Neural crest cell (in vitro differentiated cells): ENCODE measurements at regions not wholly inside any gene's neighbourhood (a gene's known extent, or its start where the extent isn't known, plus 50 kb on each side); places are given as distances from the start of the nearest gene placed in this dataset.

Experiments used
- DNase-seq: peaks from one replicate; pipeline ENCODE4 v3.0.0; 2021; ENCODE audit warnings: low read depth, mixed read lengths, low spot score
- H3K27ac Mint-ChIP-seq: one replicate; pipeline ENCODE4 v1.8.0; 2021; ENCODE audit warnings: mild to moderate bottlenecking, mixed read lengths; ENCODE audit not compliant: unreplicated experiment
- H3K27me3 Mint-ChIP-seq: 2 replicates; pipeline ENCODE4 v1.8.0; 2021; ENCODE audit warnings: low read depth, mild to moderate bottlenecking, mixed read lengths
- H3K36me3 Mint-ChIP-seq: 2 replicates; pipeline ENCODE4 v1.8.0; 2021; ENCODE audit warnings: low read depth, mild to moderate bottlenecking, mixed read lengths
- H3K4me1 Mint-ChIP-seq: 2 replicates; pipeline ENCODE4 v1.8.0; 2021; ENCODE audit warnings: mixed read lengths
- H3K4me3 Mint-ChIP-seq: one replicate; pipeline ENCODE4 v1.8.0; 2021; ENCODE audit warnings: mild to moderate bottlenecking, mixed read lengths
- H3K9me3 Mint-ChIP-seq: 2 replicates; pipeline ENCODE4 v1.8.0; 2021; ENCODE audit warnings: mixed read lengths
- TF ChIP-seq, protein P1 (sequence below): fragments of 200-600 bp; sonication (generic); conservative IDR thresholded peaks from 2 replicates; pipeline ENCODE4 v1.5.0; 2021; ENCODE audit warnings: antibody characterized with exemption, mild to moderate bottlenecking

DNA sequence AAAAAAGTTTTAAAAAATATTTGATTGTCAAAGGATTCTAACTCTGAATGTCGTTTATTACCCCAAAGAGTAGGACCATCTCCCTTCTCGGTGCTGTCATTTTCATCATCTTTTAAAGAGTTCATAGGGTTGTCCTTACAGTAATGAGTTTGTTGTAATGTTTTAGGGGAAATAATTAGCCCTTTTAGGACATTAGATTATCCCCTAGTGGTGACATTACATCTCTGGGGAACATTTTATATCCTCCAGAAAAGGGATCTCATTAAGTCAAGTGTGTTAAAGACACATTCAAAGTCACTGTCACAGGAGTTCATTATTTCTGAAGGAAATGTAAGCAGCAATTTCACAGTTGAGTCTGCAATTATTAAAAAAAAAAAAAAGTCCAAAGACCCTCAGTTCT, 99.3 kb upstream of the GJB6 start:
- Mint-ChIP-seq H3K4me1 (peaks cover 15% of the 10 kb centered on the region), H3K9me3 (peaks cover 15% of the 10 kb centered on the region), H3K4me3 (no peak overlapping the region), H3K36me3 (peaks cover 4% of the 10 kb centered on the region), H3K27me3 (peaks cover 6% of the 10 kb centered on the region), H3K27ac (no peak overlapping the region)
- DNase-seq: no peak
- TF ChIP-seq, protein P1, sequence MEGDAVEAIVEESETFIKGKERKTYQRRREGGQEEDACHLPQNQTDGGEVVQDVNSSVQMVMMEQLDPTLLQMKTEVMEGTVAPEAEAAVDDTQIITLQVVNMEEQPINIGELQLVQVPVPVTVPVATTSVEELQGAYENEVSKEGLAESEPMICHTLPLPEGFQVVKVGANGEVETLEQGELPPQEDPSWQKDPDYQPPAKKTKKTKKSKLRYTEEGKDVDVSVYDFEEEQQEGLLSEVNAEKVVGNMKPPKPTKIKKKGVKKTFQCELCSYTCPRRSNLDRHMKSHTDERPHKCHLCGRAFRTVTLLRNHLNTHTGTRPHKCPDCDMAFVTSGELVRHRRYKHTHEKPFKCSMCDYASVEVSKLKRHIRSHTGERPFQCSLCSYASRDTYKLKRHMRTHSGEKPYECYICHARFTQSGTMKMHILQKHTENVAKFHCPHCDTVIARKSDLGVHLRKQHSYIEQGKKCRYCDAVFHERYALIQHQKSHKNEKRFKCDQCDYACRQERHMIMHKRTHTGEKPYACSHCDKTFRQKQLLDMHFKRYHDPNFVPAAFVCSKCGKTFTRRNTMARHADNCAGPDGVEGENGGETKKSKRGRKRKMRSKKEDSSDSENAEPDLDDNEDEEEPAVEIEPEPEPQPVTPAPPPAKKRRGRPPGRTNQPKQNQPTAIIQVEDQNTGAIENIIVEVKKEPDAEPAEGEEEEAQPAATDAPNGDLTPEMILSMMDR: no peak

DNA sequence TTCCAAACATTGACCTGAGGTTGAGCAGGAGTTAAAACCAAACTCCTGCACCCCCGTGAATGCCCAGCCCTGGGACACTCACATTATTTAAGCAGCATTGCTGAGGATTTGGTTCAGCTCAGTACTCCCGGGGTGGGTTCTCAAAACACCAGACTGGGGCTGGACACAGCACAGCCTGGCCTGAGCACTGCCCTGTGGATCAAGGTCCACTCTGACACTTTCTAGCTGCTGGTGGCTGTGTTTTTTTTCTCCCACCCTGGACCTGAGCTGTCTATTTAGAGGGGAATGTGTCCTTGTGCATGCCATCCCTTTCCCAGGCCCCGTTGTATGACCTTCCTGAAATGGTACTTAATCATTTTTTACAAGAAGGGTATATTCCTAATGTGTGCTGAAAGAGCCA, 94.7 kb upstream of the GJB6 start:
- H3K27me3 Mint-ChIP-seq: peaks cover 6% of the 10 kb centered on the region
- peaks cover 7% of the 10 kb centered on the region for H3K36me3 Mint-ChIP-seq

DNA sequence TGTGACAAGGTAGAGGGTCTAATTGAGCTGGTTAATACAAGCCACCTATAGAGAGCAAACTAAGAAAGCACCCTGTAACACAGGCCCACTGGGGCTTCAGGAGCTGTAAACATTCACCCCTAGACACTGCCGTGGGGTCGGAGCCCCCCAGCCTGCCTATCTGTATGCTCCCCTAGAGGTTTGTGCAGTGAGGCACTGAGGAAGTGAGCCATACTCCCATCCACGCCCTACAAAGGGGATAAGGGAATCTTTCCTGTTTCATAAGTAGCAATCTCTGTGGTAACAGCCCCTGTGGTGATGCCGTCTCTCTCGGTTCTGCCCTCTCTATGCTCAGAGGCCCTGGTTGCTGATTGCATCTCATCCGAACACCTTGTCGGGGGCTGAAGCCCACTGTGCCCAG, 94.2 kb upstream of the GJB6 start:
- Mint-ChIP-seq H3K4me3 (no peak overlapping the region), H3K36me3 (peaks cover 7% of the 10 kb centered on the region), H3K27ac (no peak overlapping the region), H3K4me1 (no peaks in the 10 kb centered on the region), H3K9me3 (peaks cover 21% of the 10 kb centered on the region), H3K27me3 (peaks cover 6% of the 10 kb centered on the region)
- no peak for DNase-seq
- TF ChIP-seq, protein P1: no peak

More for the DNA sequence above, 94.7 kb upstream of the GJB6 start:
- no peak for DNase-seq
- no peak overlapping the region for H3K4me3 Mint-ChIP-seq
- H3K4me1 Mint-ChIP-seq: no peaks in the 10 kb centered on the region
- H3K9me3 Mint-ChIP-seq: peaks cover 23% of the 10 kb centered on the region
- no peak overlapping the region for H3K27ac Mint-ChIP-seq
- TF ChIP-seq, protein P1: no peak

DNA sequence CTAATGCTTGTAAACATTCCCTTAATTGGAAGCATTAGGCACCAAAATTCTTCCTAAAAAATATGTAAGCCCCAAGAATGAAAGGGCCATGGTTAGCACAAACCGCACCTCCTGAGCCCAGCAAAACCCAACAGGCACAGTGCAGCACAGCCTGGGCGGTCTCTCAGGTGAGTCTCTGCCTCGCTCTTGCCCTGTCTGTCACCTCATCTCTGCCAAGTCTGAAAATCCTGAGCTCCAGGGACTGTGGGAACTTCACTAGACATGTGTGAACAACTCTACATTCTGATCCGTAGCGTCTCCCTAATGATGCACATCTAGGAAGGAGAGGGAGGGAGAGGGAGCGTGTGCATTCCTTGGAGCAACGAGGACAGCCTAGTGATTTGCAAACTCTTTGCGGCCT, 88.8 kb upstream of the GJB6 start:
- Mint-ChIP-seq H3K27ac (no peak overlapping the region), H3K36me3 (peaks cover 2% of the 10 kb centered on the region), H3K27me3 (no peaks in the 10 kb centered on the region), H3K9me3 (peaks cover 8% of the 10 kb centered on the region), H3K4me3 (no peak overlapping the region), H3K4me1 (no peaks in the 10 kb centered on the region)
- DNase-seq: no peak
- TF ChIP-seq, protein P1: no peak

DNA sequence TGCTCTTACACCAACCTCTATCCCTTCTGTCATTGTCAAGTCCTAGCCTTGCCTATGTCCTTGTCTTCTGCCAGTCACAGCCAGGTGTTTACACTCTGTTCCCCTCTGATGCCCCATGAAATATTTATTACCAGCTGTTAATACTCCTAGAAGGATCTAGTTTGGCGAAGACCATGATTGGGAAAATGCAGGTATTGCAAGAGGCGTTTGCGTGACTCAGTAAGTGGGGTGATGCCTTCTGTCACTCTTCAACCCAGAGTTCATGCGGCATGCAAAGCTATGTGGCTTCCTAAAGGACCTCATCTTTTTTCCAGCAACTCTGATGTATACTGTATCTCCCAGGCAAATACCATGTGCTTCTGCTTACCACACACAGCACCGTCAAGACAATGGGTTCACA, 81.8 kb upstream of the GJB6 start:
- DNase-seq: no peak
- TF ChIP-seq, protein P1: no peak
- Mint-ChIP-seq H3K27ac (no peak overlapping the region), H3K9me3 (peaks cover 2% of the 10 kb centered on the region), H3K4me1 (no peaks in the 10 kb centered on the region), H3K4me3 (no peak overlapping the region), H3K27me3 (no peaks in the 10 kb centered on the region), H3K36me3 (no peaks in the 10 kb centered on the region)

DNA sequence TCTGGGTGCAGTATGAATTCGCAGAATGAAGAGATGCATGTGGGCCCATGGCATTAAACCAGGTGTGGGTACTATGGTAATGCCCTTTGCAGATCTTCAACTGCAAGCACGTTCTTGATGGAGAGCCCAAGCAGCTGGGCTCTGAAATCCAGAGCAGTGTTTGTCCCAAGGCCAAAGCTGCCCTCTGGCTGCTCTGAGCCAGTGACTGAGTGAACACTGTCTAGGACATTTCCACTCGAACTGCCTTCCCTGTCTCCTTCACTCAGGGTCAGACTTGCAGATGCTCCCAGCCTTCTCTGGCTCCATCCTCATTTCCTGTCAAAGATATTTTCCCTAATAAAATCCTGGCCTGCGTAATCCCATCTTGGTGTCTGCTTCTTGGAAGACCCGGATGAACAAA, 80.2 kb upstream of the GJB6 start:
- Mint-ChIP-seq H3K36me3 (peaks cover 5% of the 10 kb centered on the region), H3K4me1 (no peaks in the 10 kb centered on the region), H3K27me3 (no peaks in the 10 kb centered on the region), H3K27ac (no peak overlapping the region), H3K4me3 (no peak overlapping the region), H3K9me3 (peaks cover 7% of the 10 kb centered on the region)
- DNase-seq: no peak
- TF ChIP-seq, protein P1: no peak
